ENCODE measurements at regions not wholly inside any gene's neighbourhood (a gene's known extent, or its start where the extent isn't known, plus 50 kb on each side); places are given as distances from the start of the nearest gene placed in this dataset.

GRCh38 chr11:98296091-98296880 lies 724.5 kb upstream of the CNTN5 start:
- no peak for TF ChIP-seq CTCF (conservative IDR thresholded peaks at IDR 0.05; ENCODE audit: low read depth in 2 of 2)
- no peak for TF ChIP-seq NANOG (IDR thresholded peaks at IDR 0.05; ENCODE audit: borderline replicate concordance)

Measured in GM23338 (cell line).